Globus pallidus (tissue), 1 donor: ENCODE measurements at regions not wholly inside any gene's neighbourhood (a gene's known extent, or its start where the extent isn't known, plus 50 kb on each side); places are given as distances from the start of the nearest gene placed in this dataset.

Experiments
- DNase-seq: peaks from one replicate; pipeline ENCODE4 v3.0.0-alpha.2; 2015; ENCODE audit warnings: low spot score

DNA sequence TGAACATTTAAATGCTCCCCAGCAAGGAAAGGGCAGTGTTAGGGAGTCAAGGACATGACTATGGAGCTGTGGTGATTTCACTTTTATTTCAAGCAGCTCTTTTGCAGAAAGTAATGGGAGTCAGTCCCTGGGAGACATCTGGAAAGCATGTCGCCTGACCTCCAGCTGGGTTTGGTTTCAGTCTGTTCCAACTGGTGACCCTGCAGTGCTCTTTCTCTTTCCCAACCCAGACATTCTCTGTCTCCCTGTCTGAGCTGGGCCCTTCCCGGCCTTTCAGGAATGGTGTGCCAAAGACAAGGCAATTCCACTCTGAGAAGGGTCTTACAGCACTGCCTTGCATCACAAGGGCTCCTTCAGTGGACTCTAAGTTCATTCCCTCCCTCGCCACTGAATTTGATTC is 323.2 kb downstream of the OSR1 start:
- DNase-seq = no peak

DNA sequence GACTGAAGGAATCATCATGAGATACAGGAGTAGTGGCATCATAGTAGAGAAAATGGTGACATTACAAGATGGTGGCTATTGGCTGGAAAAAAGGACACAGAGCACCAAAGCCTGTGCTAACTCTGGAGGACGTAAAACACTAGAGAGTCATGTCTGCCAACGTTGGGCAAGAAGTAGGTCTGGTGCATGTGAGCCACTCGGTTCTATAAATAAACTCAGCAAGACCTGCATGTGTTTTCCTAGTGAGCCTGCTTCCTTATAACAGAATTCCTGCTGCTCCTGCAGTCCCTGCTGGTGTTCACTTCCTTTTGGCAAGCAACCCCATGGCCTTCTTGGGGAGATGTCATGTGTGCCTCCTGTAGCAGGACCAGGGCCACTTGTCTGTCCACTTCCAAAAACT is 325.2 kb downstream of the OSR1 start:
- no peak for DNase-seq

DNA sequence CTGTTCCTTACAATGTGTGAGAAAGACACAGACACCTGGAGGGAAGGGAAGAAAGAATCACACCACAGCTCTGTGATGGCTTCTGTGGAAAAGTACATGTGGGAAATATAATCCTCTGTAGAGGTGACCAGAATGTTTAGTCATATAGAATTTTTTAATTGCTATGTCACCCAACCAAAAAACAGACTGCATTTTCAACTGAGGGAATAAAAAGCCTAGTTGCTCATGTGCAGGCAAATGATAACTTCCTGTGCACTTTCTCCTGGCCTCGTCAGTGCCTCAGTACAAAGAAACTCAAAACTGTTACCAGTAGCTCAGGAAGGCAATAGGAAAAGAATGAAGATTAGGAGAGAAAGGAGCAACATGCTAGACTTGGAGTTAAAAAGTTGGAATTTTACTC is 326.8 kb downstream of the OSR1 start:
- DNase-seq = no peak

DNA sequence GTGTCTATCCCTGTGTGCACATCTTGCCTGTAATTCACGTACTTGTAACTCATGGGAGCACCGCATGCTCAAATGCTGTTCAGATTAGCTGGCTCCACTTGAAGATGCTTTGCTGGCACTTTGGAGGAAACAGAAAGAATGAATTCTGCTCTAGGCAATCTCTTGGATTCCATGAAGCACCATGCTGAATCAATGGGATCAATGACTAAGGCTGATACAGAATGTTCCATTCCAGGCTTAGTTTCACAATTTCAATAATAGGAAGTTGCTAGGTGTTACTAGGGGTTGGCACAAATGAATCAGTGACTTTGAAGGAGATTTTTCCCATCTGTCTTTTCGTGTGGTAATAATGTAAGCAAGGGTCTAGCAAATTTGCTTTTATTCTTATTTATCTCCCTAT is 328.8 kb downstream of the OSR1 start:
- no peak for DNase-seq

DNA sequence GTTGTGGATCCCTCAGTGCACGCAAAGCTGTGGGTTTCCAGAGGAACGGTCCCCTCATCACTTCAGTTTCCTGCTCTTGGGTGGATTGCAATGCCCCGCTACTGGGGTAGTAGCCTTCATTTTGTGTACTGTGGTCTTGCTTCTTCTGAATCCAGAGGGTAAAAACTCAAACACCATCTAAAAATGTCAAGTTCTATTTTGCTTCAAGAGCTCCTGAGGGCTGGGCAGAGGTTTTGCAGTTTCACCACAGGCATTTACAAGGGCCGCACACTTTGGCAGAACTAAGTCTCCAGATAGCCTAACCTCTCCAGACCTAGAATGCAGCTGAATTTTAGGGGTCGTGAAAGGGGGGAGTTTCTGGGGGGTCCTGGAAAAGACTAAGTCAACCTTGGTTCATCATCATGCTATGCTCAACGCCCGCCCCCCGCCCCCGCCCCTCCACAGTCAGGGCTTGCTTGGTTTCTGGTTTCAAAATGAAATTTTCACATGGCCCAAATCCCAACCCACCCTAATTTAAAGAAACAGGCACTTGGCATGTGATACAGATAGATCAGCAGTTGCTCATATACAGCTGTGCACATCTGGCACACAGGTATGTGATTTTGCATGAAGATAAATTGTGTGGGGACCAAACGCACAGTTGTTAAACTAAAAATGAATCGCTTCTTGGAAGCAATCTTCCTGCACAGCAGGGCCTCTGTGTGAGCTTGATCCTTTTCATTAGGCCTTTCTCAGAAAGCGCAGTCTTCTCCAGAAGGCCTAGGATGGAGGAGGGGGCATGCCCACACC is 329.6 kb downstream of the OSR1 start:
- no peak for DNase-seq

DNA sequence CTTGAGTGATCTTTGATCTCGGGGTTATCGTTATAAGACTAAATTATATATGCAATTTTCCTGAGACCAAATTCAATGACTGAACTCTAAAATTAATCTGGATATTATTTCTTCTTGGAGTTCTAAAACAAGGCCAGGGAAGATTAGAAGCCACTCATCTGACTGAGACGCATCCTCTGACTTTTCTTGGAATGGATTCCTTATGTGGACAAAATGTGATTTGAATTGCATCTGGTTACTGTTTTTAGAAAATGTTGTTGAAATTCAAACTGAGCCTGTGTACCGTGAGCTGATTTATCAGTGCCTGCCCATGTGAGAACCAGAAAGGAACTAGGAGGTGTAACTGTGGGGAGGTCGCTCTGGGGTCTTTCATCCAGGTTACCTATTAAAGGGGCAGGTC is 330.8 kb downstream of the OSR1 start:
- DNase-seq = no peak

DNA sequence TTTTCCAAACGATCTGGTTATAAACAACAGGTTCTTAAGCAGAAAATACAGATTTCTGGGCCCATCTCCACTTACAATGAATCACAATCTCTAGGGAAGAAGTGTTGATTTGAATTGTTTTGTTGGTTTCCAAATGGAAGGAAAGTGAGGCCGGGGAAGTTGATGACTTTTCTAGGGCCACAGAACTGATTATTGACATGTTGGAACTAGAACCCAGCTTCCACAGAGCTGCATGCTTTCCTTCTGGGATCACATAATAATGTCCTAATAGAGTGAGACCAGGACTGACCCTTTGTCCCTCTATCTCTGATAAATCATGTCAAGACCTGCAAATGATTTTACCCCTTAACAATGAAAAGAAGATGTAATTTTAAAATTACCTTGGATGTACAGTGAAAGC is 332.2 kb downstream of the OSR1 start:
- no peak for DNase-seq

DNA sequence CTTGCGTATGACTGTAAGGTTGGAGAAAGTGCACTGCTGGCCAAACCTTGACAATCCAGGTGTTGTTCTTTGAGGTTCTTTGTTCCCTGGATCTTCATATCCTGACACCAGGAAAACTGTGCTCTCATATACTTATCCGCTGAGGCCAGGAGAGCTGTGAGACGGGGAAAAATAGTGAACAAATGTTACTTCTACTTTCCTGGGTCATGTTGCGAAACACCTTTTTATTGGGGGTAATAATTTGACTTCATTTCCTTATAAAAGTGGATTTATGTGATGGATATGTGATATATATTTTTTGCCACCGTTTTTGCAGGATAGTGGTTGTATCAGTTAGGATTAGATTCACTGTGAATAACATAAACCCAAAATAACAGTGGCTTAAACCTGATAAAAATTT is 336.1 kb downstream of the OSR1 start:
- no peak for DNase-seq

DNA sequence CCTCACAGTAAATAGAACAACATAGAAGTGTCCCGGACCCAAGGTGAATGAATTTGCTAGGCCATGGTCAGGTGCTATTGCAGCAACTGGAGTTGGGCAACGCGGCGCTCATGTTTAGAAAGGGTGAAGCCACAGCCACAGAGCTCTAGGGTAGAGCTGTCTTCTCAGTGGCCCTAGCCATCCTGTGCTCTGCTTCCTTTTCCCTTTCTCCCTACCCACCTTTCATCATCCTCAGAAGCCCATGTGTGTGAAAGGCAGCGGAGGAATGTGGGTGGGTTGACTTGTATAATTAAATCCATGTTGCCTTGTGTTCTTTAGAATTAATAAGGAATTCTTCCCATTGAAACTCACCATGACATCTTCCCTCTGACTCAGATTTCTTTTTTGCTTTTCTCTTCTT is 336.7 kb downstream of the OSR1 start:
- no peak for DNase-seq

DNA sequence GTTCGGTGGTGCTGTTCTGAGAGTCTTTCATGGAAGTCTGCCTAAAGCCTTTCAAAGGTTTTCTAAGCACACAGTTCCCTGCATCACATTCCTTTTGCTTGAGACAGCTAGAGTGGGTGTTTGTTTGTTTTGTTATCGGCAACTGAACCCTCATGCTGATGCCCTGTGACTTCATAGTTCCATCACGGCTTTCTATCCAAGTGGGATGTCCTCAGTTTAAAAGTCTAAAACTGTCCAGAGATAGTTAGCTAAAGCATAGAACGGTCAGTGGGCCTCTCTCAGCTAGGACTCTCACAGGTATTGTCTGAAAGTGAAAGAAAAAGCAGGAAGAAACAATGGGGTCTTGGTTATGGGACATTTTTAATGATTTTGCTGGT is 337.3 kb downstream of the OSR1 start:
- DNase-seq = no peak

DNA sequence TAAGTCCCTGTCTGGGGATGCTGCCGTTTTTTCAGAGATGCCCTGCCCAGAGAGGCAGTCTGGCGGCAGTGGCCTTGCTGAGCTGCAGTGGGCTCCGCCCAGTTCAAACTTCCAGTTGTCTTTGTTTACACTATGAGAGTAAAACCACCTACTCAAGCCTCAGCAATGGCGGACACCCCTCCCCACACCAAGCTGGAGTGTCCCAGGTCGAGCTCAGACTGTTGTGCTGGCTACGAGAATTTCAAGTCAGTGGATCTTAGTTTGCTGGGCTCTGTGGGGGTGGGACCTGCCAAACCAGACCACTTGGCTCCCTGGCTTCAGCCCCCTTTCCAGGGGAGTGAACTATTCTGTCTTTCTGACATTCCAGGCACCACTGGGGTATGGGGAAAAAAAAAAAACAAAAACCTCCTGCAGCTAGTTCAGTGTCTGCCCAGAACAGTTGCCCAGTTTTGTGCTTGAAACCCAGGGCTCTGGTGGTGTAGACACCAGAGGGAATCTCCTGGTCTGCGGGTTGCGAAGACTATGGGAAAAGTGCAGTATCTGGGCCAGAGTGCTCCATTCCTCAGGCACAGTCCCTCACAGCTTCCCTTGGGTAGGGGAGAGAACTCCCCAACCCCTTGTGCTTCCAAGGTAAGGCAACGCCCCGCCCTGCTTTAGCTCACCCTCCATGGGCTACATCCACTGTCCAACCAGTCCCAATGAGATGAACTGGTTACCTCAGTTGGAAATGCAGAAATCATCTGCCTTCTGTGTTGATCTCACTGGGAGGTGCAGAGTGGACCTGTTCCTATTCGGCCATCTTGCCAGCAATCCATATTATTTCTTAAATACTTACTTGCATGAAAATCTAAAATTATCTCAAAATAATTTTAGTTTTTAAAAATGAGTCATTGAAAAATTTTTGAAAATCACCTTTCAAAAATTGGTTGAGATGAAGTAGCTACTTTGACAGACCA is 338.0 kb downstream of the OSR1 start:
- DNase-seq = no peak

DNA sequence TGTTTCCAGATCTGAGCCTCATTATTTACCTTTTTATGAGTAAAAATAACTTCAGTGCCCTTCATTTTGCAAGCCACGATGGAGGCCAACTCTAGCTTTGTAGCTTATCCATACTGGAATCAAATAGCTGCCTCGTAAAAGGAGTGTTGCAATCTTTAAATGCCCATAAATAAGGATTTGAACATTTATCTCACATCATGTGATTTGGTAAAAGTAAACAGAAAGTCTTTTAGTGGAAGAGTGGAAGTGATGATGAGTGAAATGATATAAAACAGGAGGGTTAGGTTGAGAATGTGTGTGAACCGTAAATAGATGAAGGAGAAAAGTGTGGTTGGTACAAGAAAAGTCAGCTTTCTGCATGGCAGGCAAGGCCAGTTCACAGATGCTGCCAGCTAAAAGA is 348.9 kb downstream of the OSR1 start:
- no peak for DNase-seq

DNA sequence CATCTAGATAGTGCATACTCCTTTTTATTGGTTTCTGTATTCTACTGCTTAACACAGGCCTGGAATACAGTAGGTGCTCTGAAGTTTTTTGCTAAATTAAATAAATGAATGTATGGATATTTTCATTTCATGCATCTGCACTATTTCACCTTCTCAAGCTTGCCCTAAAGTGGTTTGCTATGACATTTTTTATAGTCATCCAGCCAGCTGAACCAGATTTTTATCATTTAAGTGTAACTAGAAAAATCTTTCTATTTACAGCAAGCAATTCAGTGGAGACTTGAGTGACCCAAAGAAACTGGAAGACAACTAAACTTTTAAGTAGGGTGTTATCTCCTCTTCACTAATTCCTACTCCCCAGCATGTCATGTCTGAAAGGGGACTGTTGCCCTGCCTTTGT is 354.9 kb downstream of the OSR1 start:
- no peak for DNase-seq

DNA sequence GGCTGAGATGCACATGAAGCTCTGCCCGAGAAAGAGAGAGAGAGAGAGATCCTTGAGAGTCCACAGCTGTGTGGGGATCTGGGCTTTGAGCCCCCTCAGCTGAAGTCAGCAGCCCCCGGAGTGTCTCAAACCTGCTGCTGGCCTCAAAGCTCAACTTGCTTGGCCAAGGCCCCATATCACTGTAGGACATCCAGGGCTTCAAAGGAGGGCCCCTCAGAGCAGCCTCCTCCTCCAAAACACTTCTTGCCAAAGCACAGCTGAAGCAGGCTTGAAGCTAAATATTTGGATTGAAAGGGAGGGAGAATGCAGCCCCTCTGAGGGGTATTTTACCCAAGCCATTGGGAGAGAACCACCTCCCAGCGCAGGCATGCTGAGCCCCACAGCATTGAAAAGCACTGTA is 357.6 kb downstream of the OSR1 start:
- DNase-seq = no peak

DNA sequence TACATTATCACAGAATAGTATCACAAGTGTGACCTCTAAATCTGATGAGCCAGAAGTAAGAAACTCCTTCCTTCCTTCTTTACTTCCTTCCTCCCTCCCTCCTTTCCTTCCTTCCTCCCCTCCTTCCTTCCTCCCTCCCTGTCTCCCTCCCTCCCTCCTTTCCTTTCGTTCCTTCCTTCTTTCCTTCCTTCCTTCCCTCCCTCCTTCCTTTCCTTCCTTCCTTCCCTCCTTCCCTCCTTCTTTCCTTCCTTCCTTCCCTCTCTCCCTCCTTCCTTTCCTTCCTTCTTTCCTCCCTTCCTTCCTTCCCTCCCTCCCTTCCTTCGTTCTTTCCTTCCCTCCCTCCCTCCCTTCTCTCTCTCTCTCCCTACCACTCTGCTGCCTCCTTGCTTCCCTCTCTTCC is 359.2 kb downstream of the OSR1 start:
- DNase-seq = no peak

DNA sequence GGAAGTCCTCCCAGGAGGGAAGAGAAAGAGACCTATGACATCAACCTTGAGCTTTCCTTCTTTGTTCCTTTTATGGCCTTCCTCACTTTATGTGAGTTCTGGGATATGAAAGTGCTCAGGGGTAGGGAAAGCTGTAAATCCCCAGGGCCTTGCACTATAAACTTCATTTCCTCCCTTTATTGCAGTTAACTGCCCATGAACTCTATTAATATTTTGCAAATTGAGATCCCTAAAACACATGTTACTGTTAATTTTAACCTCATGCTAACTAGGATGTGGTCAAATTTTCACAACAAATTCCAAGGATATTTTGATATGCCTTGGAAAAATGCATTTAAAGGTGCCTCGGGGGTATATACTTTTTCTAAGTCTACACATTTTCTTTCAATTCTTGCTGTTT is 359.9 kb downstream of the OSR1 start:
- no peak for DNase-seq

DNA sequence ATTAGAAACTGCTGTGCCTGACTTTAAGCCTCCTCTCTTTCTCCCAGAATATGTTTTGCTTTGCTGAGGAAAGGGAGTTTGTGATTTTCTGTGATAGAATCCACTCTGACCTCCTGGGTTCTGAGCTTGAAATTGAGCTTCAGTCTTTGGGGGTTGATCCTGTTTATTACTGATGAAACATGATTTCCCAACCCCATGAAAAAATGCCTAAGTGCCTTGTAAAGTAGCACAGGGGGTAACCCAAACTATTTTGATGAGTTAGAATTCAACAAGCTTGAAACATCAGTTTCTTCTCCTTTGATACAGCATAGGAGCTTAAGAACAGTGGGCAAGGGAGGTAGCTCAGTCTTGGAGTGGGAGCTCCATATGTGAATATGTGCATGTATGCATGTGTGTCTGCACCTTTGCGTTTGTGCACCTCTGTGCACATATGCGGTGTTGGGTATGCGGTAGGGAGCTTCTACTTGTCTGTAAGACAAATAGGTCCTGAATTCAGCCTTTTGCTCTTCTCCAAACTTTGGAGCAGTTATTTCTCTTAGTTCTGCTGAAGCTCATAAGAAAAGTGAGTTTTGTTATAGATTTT is 364.6 kb downstream of the OSR1 start:
- no peak for DNase-seq

DNA sequence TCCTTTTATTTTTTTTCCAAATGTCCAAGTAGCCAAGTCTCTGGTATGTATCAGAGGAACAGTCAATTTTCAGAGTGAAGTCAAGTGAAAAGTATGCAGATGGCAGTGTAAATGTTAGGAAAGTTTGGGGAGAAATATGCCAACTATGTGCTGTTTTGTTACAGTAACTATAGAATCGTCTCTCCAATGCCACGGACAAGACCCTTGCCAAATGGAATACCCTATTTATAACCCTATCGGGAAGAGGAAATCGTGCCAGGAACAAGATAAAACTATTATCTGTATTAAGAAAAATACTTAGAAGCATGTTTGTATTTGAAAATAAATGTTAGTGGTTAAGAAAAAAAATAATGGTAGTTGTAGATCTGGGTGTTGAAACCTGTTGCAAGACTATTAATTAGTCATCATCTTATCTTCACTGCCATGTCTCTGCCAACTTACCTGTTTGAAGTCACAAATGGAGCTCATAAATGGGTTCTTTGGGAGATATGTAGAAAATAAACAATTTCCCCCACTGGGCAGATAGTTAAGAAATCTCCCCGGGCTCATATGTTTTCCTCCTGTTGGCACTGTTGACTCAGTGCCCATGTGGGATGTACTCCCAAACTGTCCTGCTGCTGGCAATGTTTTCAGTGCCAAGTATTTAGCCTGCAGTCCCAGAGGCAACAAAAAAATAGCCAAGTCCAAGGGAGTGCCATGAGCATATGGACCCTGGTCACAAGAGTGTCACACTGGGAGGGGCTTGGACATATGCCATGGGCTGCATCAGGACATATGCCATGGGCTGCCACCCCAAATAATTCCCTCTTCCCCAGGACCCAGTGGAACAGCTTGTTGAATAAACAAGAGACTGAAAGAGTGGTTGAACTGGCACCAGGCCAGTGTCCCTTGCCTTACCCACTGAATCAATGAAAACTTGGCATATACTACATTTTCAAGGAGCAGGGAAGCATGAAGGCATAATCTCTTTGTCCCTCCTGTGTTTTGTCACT is 366.9 kb downstream of the OSR1 start:
- DNase-seq = peak; percentile 31

DNA sequence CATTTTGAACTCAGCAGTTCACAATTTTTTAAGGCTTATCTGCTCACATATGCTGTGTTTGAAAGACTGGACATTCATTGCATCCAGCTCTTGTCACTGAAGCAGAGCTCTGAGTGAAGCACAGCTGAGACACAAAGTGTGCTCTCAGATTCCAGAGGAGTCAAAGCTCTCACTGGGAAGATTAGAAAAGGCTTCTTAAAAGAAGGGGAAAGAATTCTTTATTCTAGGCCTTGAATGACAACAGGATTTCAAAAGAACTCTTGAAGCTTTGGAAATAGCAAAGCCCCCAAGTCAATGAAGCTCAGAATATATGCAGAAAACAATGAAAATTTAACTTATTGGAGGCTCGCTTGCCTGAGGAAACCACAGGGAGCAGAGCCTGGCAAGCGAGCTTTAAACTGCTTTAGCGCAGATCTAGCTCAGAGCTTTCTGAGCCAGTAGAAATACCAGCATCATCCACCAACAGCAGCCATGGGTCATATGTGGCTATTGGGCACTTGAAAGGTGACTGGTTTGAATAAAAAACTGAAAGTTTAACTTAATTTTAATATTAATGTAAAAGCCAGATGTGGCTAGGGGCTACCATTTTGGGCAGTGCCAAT is 369.7 kb downstream of the OSR1 start:
- no peak for DNase-seq

DNA sequence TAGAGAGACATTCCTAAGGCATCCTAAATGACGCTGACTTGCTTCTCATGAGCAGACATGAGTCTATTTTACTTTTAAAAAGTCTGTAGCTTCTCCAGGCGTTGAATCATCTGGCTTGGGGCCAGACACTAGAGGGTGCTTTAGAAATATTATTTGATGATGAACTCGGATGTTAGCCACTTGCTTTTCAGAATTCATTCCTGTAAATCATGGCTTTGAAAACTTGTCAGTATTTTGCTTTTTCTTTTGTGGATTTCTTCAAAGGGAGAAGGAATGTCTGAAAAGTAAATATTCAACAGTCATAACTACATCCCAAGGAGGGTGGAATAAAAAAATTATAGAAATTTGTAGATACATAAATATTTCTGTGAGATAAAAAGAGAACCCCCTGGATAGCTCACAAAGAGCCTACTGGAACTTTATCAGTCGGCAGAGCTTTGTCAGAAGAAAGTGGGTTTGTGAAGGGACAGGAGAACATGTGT is 370.8 kb downstream of the OSR1 start:
- peak; percentile 62 for DNase-seq

DNA sequence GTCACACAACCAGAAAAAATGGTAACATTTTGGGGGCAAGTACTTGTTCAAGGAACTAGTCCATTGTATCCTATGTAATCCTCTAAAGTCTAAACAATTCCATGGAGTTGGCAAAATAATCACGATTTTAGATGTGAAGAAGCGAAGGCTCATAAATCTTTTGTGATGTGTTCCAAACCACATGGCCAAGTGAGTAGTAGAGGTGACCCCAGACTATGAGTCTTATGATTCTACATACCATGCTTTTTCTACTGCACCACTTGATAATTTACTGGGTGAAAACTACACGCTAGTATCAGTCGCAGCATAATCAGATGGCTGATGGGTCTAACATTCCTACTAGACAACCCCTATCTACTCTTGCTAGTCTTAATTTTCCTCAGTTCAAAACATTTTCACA is 371.4 kb downstream of the OSR1 start:
- DNase-seq = no peak
